Effector memory CD8-positive, alpha-beta T cell (primary cell): ENCODE measurements at regions not wholly inside any gene's neighbourhood (a gene's known extent, or its start where the extent isn't known, plus 50 kb on each side); places are given as distances from the start of the nearest gene placed in this dataset.

ENCODE experiments used
- ATAC-seq: fragments of 150-1000 bp; cut with Tn5 transposase; replicated peaks from 2 replicates; pipeline ENCODE4 v1.10.0; 2021; ENCODE audit warnings: mild to moderate bottlenecking, moderate library complexity
- DNase-seq, 3 experiments: peaks; one replicate each; pipeline ENCODE4 v3.0.0; 2021
- H3K27ac Mint-ChIP-seq, 2 donors: one replicate each; pipeline ENCODE4 v1.8.0; 2022; ENCODE audit warnings: mild to moderate bottlenecking in 2 of 2, mixed read lengths in 2 of 2, moderate library complexity in 2 of 2
- H3K27me3 Mint-ChIP-seq, 2 donors: one replicate each; pipeline ENCODE4 v1.8.0; 2022; ENCODE audit warnings: mixed read lengths in 2 of 2
- H3K36me3 Mint-ChIP-seq: one replicate; pipeline ENCODE4 v1.8.0; 2022; ENCODE audit warnings: mild to moderate bottlenecking, moderate library complexity, mixed read lengths; ENCODE audit not compliant: insufficient read depth
- H3K4me1 Mint-ChIP-seq, 2 donors: one replicate each; pipeline ENCODE4 v1.8.0; 2022; ENCODE audit warnings: low read depth in 2 of 2, mixed read lengths in 2 of 2
- H3K4me3 Mint-ChIP-seq, 2 donors: one replicate each; pipeline ENCODE4 v1.8.0; 2022; ENCODE audit warnings: mild to moderate bottlenecking in 2 of 2, mixed read lengths in 2 of 2, moderate library complexity in 2 of 2
- H3K9me3 Mint-ChIP-seq, 2 donors: one replicate each; pipeline ENCODE4 v1.8.0; 2022; ENCODE audit warnings: mixed read lengths in 2 of 2

GRCh38 chr5:152905286-152905685, 500.2 kb upstream of the NMUR2 start:
- Mint-ChIP-seq H3K9me3 (peaks cover 0 to 2% of the 10 kb centered on the region in 2 donors), H3K27me3 (no peaks in the 10 kb centered on the region), H3K36me3 (no peaks in the 10 kb centered on the region), H3K4me3 (no peak overlapping the region), H3K4me1 (no peaks in the 10 kb centered on the region), H3K27ac (no peak overlapping the region)
- ATAC-seq = no peak
- DNase-seq = no peak

DNA sequence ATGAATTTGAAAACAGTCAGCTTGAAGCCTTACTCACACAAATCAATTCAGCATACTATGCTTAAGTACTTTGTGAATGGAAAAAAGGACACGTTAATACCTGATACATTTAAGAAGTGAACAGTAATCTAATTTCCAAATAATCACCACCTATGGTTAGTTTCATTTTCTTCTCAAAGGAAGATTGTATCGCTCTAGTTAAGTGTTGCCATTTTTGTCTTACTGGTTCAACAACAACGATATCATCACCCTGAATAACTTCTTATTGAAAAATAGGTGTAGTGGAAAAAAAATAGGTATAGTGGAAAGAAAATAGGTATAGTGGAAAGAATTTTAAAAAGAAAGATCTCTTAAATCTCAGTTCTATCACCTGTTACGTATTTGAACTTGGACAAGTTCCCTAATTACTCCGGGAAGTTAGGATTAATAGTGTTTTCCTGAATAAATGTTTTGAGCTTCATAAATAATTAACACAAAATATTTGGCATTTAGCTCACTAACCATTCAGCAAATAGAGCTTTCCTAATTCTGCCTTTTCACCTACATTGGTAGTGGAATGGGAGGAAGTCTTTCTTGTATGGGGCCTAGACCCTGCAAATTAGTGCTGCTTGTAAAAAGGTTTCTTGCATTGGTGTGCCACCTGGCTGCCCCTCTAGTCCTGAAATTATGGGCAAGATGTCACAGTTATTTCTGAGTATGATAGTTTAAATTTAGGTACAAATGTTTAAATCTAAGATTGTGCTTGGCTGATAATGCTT, 502.6 kb upstream of the NMUR2 start:
- Mint-ChIP-seq H3K4me1 (no peaks in the 10 kb centered on the region), H3K36me3 (no peaks in the 10 kb centered on the region)

GRCh38 chr5:152912924-152913323, 507.8 kb upstream of the NMUR2 start:
- ATAC-seq (no peak), DNase-seq (no peak)
- no peaks in the 10 kb centered on the region for H3K36me3 Mint-ChIP-seq
- H3K4me3 Mint-ChIP-seq = no peak overlapping the region
- H3K9me3 Mint-ChIP-seq = peaks cover 4 to 6% of the 10 kb centered on the region in 2 donors
- H3K4me1 Mint-ChIP-seq = no peaks in the 10 kb centered on the region
- H3K27ac Mint-ChIP-seq = no peak overlapping the region
- H3K27me3 Mint-ChIP-seq = no peaks in the 10 kb centered on the region

More for the DNA sequence above, 502.6 kb upstream of the NMUR2 start:
- Mint-ChIP-seq H3K27me3 (no peaks in the 10 kb centered on the region), H3K9me3 (no peaks in the 10 kb centered on the region), H3K4me3 (no peak overlapping the region), H3K27ac (no peak overlapping the region)
- ATAC-seq (no peak), DNase-seq (no peak)

- no peak overlapping the region for H3K27ac Mint-ChIP-seq
These were observed 527.5 kb upstream of the NMUR2 start for GRCh38 chr5:152932621-152933020.

DNA sequence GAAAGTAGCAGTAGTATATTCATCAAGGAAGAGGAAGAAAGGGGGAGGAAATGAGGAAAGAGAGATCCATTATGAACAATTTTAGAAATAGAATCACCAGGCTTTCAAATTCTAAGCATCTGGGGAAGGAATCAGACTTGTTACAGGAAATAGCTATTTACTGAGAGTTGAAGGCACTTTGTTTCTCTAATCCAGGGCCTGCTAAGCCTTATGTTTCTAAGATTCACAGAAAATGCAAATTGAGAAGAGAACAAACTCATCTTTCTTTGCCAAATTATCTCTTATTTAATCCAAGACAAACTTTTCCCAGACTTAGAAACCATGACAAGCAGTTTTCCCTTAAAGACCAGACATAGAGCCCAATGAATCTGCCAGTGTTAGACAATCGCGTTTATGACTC, 528.0 kb upstream of the NMUR2 start:
- Mint-ChIP-seq H3K9me3 (peaks cover 9 to 10% of the 10 kb centered on the region in 2 donors), H3K27me3 (no peaks in the 10 kb centered on the region), H3K4me3 (no peak overlapping the region), H3K27ac (no peak overlapping the region), H3K4me1 (no peaks in the 10 kb centered on the region), H3K36me3 (no peaks in the 10 kb centered on the region)
- ATAC-seq (no peak), DNase-seq (no peak)

More at GRCh38 chr5:152932621-152933020, 527.5 kb upstream of the NMUR2 start:
- Mint-ChIP-seq H3K4me1 (no peaks in the 10 kb centered on the region), H3K4me3 (no peak overlapping the region), H3K36me3 (no peaks in the 10 kb centered on the region), H3K27me3 (no peaks in the 10 kb centered on the region), H3K9me3 (peaks cover 5 to 6% of the 10 kb centered on the region in 2 donors)
- ATAC-seq (no peak), DNase-seq (no peak)

DNA sequence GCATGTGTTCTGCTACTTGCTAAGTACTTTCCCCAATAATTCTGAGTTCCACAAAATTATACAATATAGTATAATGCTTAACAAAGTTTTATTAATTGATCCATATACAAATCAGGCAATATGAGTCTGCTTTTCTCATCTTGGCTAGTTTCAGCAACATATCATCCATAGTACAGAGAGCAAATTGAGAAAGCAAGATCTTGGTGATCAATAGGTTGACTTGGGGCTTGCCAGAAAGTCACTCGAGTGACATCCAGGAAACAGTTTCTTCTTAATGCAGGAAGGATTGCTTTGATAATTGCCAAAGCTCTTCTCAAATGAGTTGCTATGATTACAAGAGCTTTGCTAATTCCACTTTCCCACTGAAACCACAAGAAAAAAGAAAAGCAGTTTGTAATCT, 533.6 kb upstream of the NMUR2 start:
- Mint-ChIP-seq H3K36me3 (no peaks in the 10 kb centered on the region), H3K27ac (no peak overlapping the region)

GRCh38 chr5:152942633-152943336, 537.7 kb upstream of the NMUR2 start:
- ATAC-seq (no peak), DNase-seq (no peak)
- H3K4me1 Mint-ChIP-seq = no peaks in the 10 kb centered on the region
- H3K9me3 Mint-ChIP-seq = peaks cover 8 to 11% of the 10 kb centered on the region in 2 donors
- H3K4me3 Mint-ChIP-seq = no peak overlapping the region
- H3K27me3 Mint-ChIP-seq = no peaks in the 10 kb centered on the region
- no peaks in the 10 kb centered on the region for H3K36me3 Mint-ChIP-seq
- no peak overlapping the region for H3K27ac Mint-ChIP-seq

More for the DNA sequence above, 533.6 kb upstream of the NMUR2 start:
- Mint-ChIP-seq H3K4me3 (no peak overlapping the region), H3K4me1 (no peaks in the 10 kb centered on the region), H3K27me3 (no peaks in the 10 kb centered on the region), H3K9me3 (peaks cover 11 to 16% of the 10 kb centered on the region in 2 donors)
- DNase-seq (no peak), ATAC-seq (no peak)

DNA sequence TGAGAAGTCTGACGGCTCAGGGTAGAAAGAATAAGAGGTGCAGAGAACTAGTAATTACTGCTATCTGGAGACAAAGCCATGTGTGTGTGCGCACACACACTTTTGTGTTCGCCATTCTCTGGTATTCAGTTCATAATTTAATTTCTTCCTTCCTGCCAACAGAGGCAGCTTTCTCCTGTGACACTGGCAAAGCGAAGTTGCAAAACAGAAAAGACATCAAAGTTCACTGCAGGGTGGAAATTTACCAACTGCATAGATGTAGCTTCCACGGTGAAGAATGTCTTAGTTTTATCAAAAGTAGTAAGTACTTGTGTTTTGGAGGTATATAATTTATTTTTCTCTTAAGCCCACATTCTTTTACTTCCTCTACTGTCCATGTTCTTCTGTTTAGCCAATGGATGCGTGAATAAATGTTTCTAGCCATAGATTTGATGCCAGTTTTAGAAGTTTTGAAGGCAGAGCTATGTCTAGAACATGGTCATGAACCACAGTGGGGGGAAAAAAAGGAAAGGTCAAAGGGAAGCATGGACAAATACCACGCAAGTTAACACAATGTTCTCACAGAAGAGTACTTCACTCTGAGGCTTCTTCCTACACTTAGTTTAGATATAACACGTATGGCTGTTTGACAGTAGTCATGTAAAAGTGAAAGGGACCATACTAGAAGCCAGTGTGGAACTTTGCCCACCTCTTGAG, 536.5 kb upstream of the GRIA1 start:
- H3K9me3 Mint-ChIP-seq = peaks cover 3% of the 10 kb centered on the region in 2 donors
- no peak overlapping the region for H3K4me3 Mint-ChIP-seq
- no peaks in the 10 kb centered on the region for H3K36me3 Mint-ChIP-seq
- H3K27me3 Mint-ChIP-seq = no peaks in the 10 kb centered on the region
- DNase-seq (no peak), ATAC-seq (no peak)
- no peak overlapping the region for H3K27ac Mint-ChIP-seq
- no peaks in the 10 kb centered on the region for H3K4me1 Mint-ChIP-seq

- H3K27me3 Mint-ChIP-seq = no peaks in the 10 kb centered on the region
- no peak overlapping the region for H3K4me3 Mint-ChIP-seq
- DNase-seq (no peak), ATAC-seq (no peak)
- H3K9me3 Mint-ChIP-seq = peaks cover 0 to 3% of the 10 kb centered on the region in 2 donors
- H3K36me3 Mint-ChIP-seq = no peaks in the 10 kb centered on the region
- H3K27ac Mint-ChIP-seq = no peak overlapping the region
- H3K4me1 Mint-ChIP-seq = no peaks in the 10 kb centered on the region
These were observed 533.4 kb upstream of the GRIA1 start for GRCh38 chr5:152956943-152957613.

DNA sequence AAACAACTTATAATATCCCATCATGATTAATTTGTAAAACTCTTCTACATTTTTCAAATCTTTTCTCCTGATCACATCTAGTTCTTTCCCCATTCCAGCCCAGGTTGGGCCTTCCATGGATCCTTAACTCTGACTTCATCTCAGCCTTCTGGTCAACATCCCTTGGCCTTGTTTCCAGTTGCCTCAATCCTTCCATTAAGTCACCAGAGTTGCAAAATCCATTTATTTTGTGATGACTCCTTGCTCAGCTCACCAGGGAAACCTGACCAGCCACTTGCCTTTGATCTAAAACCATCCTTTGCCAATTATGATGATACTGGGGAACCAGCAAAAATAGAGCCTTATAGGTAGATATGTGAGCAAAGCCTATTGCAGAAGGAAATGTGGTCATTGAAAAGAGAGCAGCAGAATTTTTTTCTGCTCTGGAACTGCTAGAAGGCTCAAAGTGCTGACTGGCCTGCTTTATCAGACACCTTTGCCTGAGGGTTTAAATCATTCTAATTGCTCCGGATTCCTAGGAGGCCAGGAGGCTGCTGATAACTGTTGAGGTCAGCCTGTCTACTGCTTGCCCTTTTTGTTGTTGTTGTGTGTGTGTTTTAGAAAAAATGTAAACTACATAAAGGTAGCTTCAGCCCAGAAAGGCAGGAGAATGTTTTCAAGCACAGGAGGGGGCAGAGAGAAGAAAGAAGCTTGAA, 512.2 kb upstream of the GRIA1 start:
- H3K9me3 Mint-ChIP-seq = peaks cover 8 to 15% of the 10 kb centered on the region in 2 donors
- no peaks in the 10 kb centered on the region for H3K4me1 Mint-ChIP-seq
- H3K27me3 Mint-ChIP-seq = no peaks in the 10 kb centered on the region
- H3K36me3 Mint-ChIP-seq = no peaks in the 10 kb centered on the region
- H3K27ac Mint-ChIP-seq = no peak overlapping the region
- no peak overlapping the region for H3K4me3 Mint-ChIP-seq
- no peak for DNase-seq
- no peak for ATAC-seq

GRCh38 chr5:152987131-152987530, 503.3 kb upstream of the GRIA1 start:
- no peak for ATAC-seq
- H3K4me3 Mint-ChIP-seq = no peak overlapping the region

DNA sequence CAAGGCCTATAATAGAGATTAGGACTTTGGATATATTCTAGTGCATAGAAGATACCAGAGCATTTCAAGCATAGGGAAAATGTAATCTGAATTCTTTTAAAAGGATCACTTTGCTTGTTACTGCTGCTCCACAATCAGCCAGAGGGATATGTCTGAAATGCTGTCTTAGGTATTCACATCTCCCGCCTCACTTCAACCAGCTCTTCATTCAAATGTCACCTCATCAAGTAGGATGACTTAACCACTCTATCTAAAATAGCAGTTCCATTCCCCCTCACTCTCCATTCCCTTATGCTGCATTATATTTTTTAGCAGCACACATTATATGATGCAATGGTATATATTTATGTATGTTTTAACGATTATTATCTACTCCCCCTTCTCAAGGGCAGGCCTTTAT, 500.3 kb upstream of the GRIA1 start:
- Mint-ChIP-seq H3K4me1 (no peaks in the 10 kb centered on the region), H3K4me3 (no peak overlapping the region), H3K27ac (no peak overlapping the region), H3K9me3 (peaks cover 6 to 8% of the 10 kb centered on the region in 2 donors), H3K36me3 (no peaks in the 10 kb centered on the region), H3K27me3 (no peaks in the 10 kb centered on the region)
- DNase-seq = no peak
- ATAC-seq = no peak

More at GRCh38 chr5:152987131-152987530, 503.3 kb upstream of the GRIA1 start:
- H3K36me3 Mint-ChIP-seq = no peaks in the 10 kb centered on the region
- H3K27ac Mint-ChIP-seq = no peak overlapping the region
- peaks cover 8 to 9% of the 10 kb centered on the region in 2 donors for H3K9me3 Mint-ChIP-seq
- H3K27me3 Mint-ChIP-seq = no peaks in the 10 kb centered on the region
- no peak for DNase-seq
- no peaks in the 10 kb centered on the region for H3K4me1 Mint-ChIP-seq

DNA sequence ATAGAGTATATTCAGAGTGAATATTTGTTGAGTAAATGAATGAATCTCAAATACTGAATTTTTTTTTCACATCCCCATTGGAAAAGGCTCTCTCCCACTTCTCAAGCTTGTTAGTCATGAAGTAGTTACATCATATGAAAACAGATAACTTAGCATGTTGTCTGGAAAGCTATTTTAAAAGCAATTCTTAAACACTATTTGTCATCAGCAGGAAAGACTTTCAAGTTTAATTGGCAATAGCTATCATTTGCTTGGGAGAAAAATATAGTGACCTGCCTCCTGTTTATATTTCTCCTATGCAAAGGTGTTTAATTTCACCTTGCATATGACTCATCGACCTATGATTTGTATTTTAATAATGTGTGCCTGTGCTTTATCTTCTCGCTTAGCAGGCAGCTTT, 499.8 kb upstream of the GRIA1 start:
- Mint-ChIP-seq H3K27me3 (no peaks in the 10 kb centered on the region), H3K4me1 (no peaks in the 10 kb centered on the region), H3K9me3 (peaks cover 6 to 8% of the 10 kb centered on the region in 2 donors), H3K27ac (no peak overlapping the region), H3K36me3 (no peaks in the 10 kb centered on the region), H3K4me3 (no peak overlapping the region)
- no peak for ATAC-seq
- DNase-seq = no peak
